GM12892 (cell line): ENCODE measurements at regions not wholly inside any gene's neighbourhood (a gene's known extent, or its start where the extent isn't known, plus 50 kb on each side); places are given as distances from the start of the nearest gene placed in this dataset.

Experiments
- POLR2A ChIP-seq: IDR thresholded peaks from 2 replicates; pipeline ENCODE4 v1.6.1; 2011; ENCODE audit warnings: low read depth, low read length, control low read depth
- POLR2AphosphoS5 ChIP-seq: IDR thresholded peaks from 2 replicates; pipeline ENCODE4 v1.6.1; 2011; ENCODE audit warnings: low read depth, low read length, control low read depth
- TAF1 ChIP-seq: IDR thresholded peaks from 2 replicates; pipeline ENCODE4 v1.6.1; 2011; ENCODE audit warnings: low read depth, mild to moderate bottlenecking, control low read depth, low read length, borderline replicate concordance

GRCh38 chr17:77750427-77751043 is 208.0 kb upstream of the TNRC6C start:
- TF ChIP-seq POLR2AphosphoS5, result no peak
- TF ChIP-seq POLR2A, result no peak
- TF ChIP-seq TAF1, result no peak
